ENCODE measurements at regions not wholly inside any gene's neighbourhood (a gene's known extent, or its start where the extent isn't known, plus 50 kb on each side); places are given as distances from the start of the nearest gene placed in this dataset.

GRCh38 chr1:98328855-98329254, 332.7 kb upstream of the SNX7 start:
- no peak for TF ChIP-seq POLR2AphosphoS5 (IDR thresholded peaks at IDR 0.05; ENCODE audit: low read depth)
- TF ChIP-seq GABPA (IDR thresholded peaks at IDR 0.05; ENCODE audit: low read depth), result no peak
- TF ChIP-seq SPI1 (IDR thresholded peaks at IDR 0.05; ENCODE audit: borderline replicate concordance, low read depth), result no peak
- no peak for TF ChIP-seq REST (IDR thresholded peaks at IDR 0.05; ENCODE audit: insufficient replicate concordance, low read depth)
- no peak for TF ChIP-seq CTCF (IDR thresholded peaks at IDR 0.05; ENCODE audit: insufficient read depth, low read length)
- no peak for DNase-seq (ENCODE audit: low read depth in 1 of 2, low spot score in 1 of 2)
- Histone ChIP-seq H3K27ac (replicated peaks) (no peak overlapping the region), H3K27me3 (ENCODE audit: insufficient read depth, poor library complexity, severe bottlenecking) (no peaks in the 10 kb centered on the region), H3K4me3 (replicated peaks; ENCODE audit: insufficient read depth, low read length) (no peak overlapping the region)

- no peak overlapping the region for H3K27ac ChIP-seq (replicated peaks)
- DNase-seq (ENCODE audit: low read depth in 1 of 2, low spot score in 1 of 2), result no peak
- no peaks in the 10 kb centered on the region for H3K27me3 ChIP-seq (ENCODE audit: insufficient read depth, poor library complexity, severe bottlenecking)
Observed at GRCh38 chr1:98327220-98327861, 334.2 kb upstream of the SNX7 start.

More at GRCh38 chr1:98327220-98327861, 334.2 kb upstream of the SNX7 start:
- no peak overlapping the region for H3K4me3 ChIP-seq (replicated peaks; ENCODE audit: insufficient read depth, low read length)
- no peak for TF ChIP-seq POLR2AphosphoS5 (IDR thresholded peaks at IDR 0.05; ENCODE audit: low read depth)
- TF ChIP-seq REST (IDR thresholded peaks at IDR 0.05; ENCODE audit: insufficient replicate concordance, low read depth), result no peak
- no peak for TF ChIP-seq CTCF (IDR thresholded peaks at IDR 0.05; ENCODE audit: insufficient read depth, low read length)
- no peak for TF ChIP-seq SPI1 (IDR thresholded peaks at IDR 0.05; ENCODE audit: borderline replicate concordance, low read depth)
- no peak for TF ChIP-seq GABPA (IDR thresholded peaks at IDR 0.05; ENCODE audit: low read depth)
